ENCODE measurements at regions not wholly inside any gene's neighbourhood (a gene's known extent, or its start where the extent isn't known, plus 50 kb on each side); places are given as distances from the start of the nearest gene placed in this dataset.

- no peak for DNase-seq
- Mint-ChIP-seq H3K27ac (no peak overlapping the region), H3K36me3 (ENCODE audit: low read depth) (no peaks in the 10 kb centered on the region), H3K4me1 (no peaks in the 10 kb centered on the region), H3K27me3 (ENCODE audit: low read depth, poor library complexity) (peaks cover 4% of the 10 kb centered on the region), H3K4me3 (no peak overlapping the region), H3K9me3 (peaks cover 4% of the 10 kb centered on the region)
- no peak for TF ChIP-seq CTCF (IDR thresholded peaks at IDR 0.05)
Observed at GRCh38 chrX:113136836-113137235, 296.2 kb upstream of the AMOT start.

DNA sequence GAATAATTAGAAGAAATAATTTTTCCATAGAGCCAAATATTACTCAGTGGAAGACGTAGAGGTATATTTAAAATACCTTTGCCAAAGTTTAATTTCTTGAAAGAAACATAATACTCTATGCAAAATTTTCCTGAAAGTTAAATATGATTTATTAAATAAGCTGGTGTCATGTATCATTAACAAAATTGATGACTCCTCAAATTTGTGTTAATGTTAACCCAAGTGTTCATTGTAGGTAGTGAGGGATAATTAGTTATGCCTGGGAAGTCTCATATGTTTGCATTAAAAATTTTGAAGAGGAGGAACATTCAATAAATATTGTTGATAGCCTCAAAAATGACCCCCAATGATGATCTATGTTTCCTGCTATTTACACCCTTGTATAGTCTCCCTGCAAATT lies 292.7 kb upstream of the AMOT start:
- H3K4me3 Mint-ChIP-seq, result no peak overlapping the region
- peaks cover 3% of the 10 kb centered on the region for H3K9me3 Mint-ChIP-seq
- H3K27ac Mint-ChIP-seq, result no peak overlapping the region
- no peaks in the 10 kb centered on the region for H3K4me1 Mint-ChIP-seq
- no peak for TF ChIP-seq CTCF (IDR thresholded peaks at IDR 0.05)
- H3K36me3 Mint-ChIP-seq (ENCODE audit: low read depth), result no peaks in the 10 kb centered on the region
- DNase-seq, result no peak
- H3K27me3 Mint-ChIP-seq (ENCODE audit: low read depth, poor library complexity), result peaks cover 4% of the 10 kb centered on the region

DNA sequence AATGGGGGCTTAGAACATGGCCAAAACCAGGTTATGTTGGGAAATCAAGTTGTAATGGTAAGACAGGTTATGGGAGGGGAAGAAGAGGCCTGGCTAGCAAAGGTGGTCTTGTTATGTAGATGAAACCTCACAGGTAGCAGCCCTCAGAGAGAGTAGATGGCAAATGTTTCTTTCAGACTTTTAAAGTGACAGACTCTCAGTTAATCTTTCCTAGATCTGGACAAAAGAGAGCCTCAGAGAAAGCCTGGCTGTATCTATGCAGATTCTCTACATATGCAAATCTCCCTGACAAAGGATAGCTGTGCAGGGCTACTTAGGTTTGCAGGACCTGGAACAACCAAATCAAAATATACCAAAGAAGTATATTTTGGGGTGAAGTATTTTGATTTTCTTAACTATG lies 284.1 kb upstream of the AMOT start:
- peaks cover 3% of the 10 kb centered on the region for H3K27me3 Mint-ChIP-seq (ENCODE audit: low read depth, poor library complexity)
- peaks cover 18% of the 10 kb centered on the region for H3K9me3 Mint-ChIP-seq
- DNase-seq, result no peak
- no peak overlapping the region for H3K27ac Mint-ChIP-seq
- no peaks in the 10 kb centered on the region for H3K4me1 Mint-ChIP-seq
- peaks cover 4% of the 10 kb centered on the region for H3K36me3 Mint-ChIP-seq (ENCODE audit: low read depth)
- TF ChIP-seq CTCF (IDR thresholded peaks at IDR 0.05), result no peak
- no peak overlapping the region for H3K4me3 Mint-ChIP-seq

DNA sequence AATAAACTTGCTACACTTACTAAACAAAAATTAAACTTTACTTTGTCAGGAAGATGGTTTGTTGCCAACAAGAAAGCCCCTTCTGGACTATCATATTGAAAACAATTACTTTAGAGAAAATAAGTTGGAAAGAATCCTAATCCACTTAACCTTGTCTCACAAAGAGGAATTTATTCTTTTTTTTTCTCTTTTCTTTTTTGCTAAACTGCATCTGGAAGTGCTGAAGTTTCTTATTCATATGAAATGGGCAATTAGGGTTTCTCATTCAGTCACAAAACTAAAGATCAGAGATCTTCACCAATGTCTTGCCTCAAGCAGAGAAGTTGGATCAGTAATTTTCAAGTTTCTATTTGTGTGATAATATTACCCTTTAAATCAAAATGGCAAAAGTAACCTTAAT lies 234.9 kb upstream of the AMOT start:
- no peaks in the 10 kb centered on the region for H3K4me1 Mint-ChIP-seq
- no peaks in the 10 kb centered on the region for H3K27me3 Mint-ChIP-seq (ENCODE audit: low read depth, poor library complexity)
- no peak for DNase-seq
- no peaks in the 10 kb centered on the region for H3K36me3 Mint-ChIP-seq (ENCODE audit: low read depth)
- H3K4me3 Mint-ChIP-seq, result no peak overlapping the region
- H3K9me3 Mint-ChIP-seq, result peaks cover 12% of the 10 kb centered on the region
- no peak overlapping the region for H3K27ac Mint-ChIP-seq
- no peak for TF ChIP-seq CTCF (IDR thresholded peaks at IDR 0.05)

GRCh38 chrX:113059714-113060113 lies 219.1 kb upstream of the AMOT start:
- Mint-ChIP-seq H3K27ac (no peak overlapping the region), H3K4me1 (peaks cover 7% of the 10 kb centered on the region), H3K36me3 (ENCODE audit: low read depth) (no peaks in the 10 kb centered on the region), H3K4me3 (no peak overlapping the region), H3K9me3 (peaks cover 33% of the 10 kb centered on the region), H3K27me3 (ENCODE audit: low read depth, poor library complexity) (no peaks in the 10 kb centered on the region)
- no peak for TF ChIP-seq CTCF (IDR thresholded peaks at IDR 0.05)
- DNase-seq, result no peak

GRCh38 chrX:113058634-113059033 lies 218.0 kb upstream of the AMOT start:
- H3K4me1 Mint-ChIP-seq, result peaks cover 7% of the 10 kb centered on the region
- TF ChIP-seq CTCF (IDR thresholded peaks at IDR 0.05), result no peak
- no peak overlapping the region for H3K4me3 Mint-ChIP-seq

More at GRCh38 chrX:113058634-113059033, 218.0 kb upstream of the AMOT start:
- peaks cover 22% of the 10 kb centered on the region for H3K9me3 Mint-ChIP-seq
- no peaks in the 10 kb centered on the region for H3K27me3 Mint-ChIP-seq (ENCODE audit: low read depth, poor library complexity)
- no peak for DNase-seq
- no peaks in the 10 kb centered on the region for H3K36me3 Mint-ChIP-seq (ENCODE audit: low read depth)
- H3K27ac Mint-ChIP-seq, result no peak overlapping the region
